Activated naive CD4-positive, alpha-beta T cell treated with anti-CD3 and anti-CD28 coated beads for 36 hours (primary cell): ENCODE measurements at regions not wholly inside any gene's neighbourhood (a gene's known extent, or its start where the extent isn't known, plus 50 kb on each side); places are given as distances from the start of the nearest gene placed in this dataset.
"Not testable (repeated sequence)": the region's sequence is repeated elsewhere in the genome, so short reads cannot be mapped to it uniquely, and the experiment has no call there.

ENCODE experiments used
- CTCF ChIA-PET: fragments of 350-600 bp; sonication (Branson Sonifier 250); formaldehyde crosslinking; loops from one replicate; lab custom pipeline; 2021; ENCODE audit warnings: antibody characterized with exemption; lab: Charles Lee
- DNase-seq: peaks from one replicate; pipeline ENCODE4 v3.0.0-alpha.2; 2020
- H3K27ac Mint-ChIP-seq: one replicate; pipeline ENCODE4 v1.8.0; 2021; ENCODE audit warnings: mild to moderate bottlenecking, mixed read lengths
- H3K27me3 Mint-ChIP-seq: one replicate; pipeline ENCODE4 v1.8.0; 2021; ENCODE audit warnings: low read depth, mixed read lengths
- H3K36me3 Mint-ChIP-seq: one replicate; pipeline ENCODE4 v1.8.0; 2021; ENCODE audit warnings: low read depth, mixed read lengths
- H3K4me1 Mint-ChIP-seq: one replicate; pipeline ENCODE4 v1.8.0; 2021; ENCODE audit warnings: low read depth, mixed read lengths
- H3K4me3 Mint-ChIP-seq: one replicate; pipeline ENCODE4 v1.8.0; 2021; ENCODE audit warnings: mild to moderate bottlenecking, moderate library complexity, mixed read lengths
- H3K9me3 Mint-ChIP-seq: one replicate; pipeline ENCODE4 v1.8.0; 2021; ENCODE audit warnings: mixed read lengths
- intact Hi-C: fragments of 100-400 bp; cut with micrococcal nuclease; formaldehyde crosslinking; loops from one replicate; pipeline ENCODE4 v1.15.1; 2023

DNA sequence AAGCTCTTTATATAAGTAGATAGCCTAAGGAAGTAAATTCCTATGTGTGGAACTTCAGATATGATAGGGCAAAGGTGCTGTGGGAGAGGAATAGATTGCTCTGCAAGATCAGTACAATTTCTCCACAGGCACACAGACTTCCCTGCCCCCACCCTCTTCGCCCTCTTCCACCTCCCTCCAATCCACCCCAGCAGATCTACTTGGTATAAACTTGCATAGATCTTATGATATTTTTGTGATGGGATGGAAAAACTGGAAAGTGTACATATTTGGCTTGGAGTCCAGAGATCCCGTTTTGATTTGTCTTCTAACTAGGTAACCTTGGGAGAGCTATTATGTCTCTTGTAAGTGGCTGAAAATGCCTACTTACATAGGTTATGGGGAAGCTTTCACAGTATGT, 586.3 kb upstream of the USP24 start:
- H3K27me3 Mint-ChIP-seq = peaks cover 7% of the 10 kb centered on the region
- no peaks in the 10 kb centered on the region for H3K4me1 Mint-ChIP-seq
- no peak overlapping the region for H3K27ac Mint-ChIP-seq
- no peak overlapping the region for H3K4me3 Mint-ChIP-seq
- no peak for DNase-seq
- intact Hi-C loops = no loop called here
- H3K9me3 Mint-ChIP-seq = peaks cover 6% of the 10 kb centered on the region
- H3K36me3 Mint-ChIP-seq = no peaks in the 10 kb centered on the region
- CTCF ChIA-PET = no interaction called here

DNA sequence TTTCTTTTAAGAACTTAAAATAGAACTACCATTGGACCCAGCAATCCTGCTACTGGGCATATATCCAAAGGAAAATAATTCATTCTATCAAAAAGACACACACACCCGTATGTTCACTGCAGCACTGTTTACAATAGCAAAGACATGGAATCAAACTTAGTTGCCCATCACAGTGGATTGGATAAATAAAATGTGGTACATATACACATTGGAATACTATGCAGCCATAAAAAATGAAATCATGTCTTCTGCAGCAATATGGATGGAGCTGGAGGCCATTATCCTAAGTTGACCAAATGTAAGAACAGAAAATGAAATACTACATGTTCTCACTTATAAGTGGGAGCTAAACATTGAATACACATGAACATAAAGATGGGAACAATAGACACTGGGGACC, 585.3 kb upstream of the USP24 start:
- Mint-ChIP-seq H3K4me3 (no peak overlapping the region), H3K36me3 (no peaks in the 10 kb centered on the region), H3K9me3 (peaks cover 6% of the 10 kb centered on the region), H3K27ac (no peak overlapping the region), H3K27me3 (peaks cover under 1% of the 10 kb centered on the region), H3K4me1 (no peaks in the 10 kb centered on the region)
- no peak for DNase-seq
- CTCF ChIA-PET = no interaction called here
- intact Hi-C loops = no loop called here

DNA sequence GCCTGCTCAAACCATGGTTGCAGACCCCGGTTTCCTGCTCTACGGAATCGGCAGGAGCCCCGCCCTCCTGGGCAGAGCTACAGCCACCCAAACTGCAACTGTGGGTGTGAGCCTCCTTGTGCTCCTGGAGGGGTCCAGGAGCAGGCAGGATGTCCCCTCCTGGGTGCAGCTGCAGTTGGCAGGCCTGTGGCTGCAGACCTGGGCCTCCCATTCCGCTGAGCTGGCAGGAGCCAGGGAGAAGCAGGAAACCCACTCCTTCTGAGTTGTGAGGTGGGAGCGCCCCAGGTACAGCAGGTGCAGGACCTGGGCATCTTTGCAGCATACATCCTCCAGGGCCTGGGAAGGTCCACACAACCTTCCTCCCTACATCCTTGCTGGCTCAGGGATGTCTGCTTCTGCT, 578.7 kb upstream of the USP24 start:
- Mint-ChIP-seq H3K27me3 (no peaks in the 10 kb centered on the region), H3K36me3 (no peaks in the 10 kb centered on the region), H3K4me1 (no peaks in the 10 kb centered on the region), H3K9me3 (peaks cover 2% of the 10 kb centered on the region), H3K4me3 (no peak overlapping the region), H3K27ac (no peak overlapping the region)
- DNase-seq = no peak
- CTCF ChIA-PET = no interaction called here
- intact Hi-C loops = no loop called here

DNA sequence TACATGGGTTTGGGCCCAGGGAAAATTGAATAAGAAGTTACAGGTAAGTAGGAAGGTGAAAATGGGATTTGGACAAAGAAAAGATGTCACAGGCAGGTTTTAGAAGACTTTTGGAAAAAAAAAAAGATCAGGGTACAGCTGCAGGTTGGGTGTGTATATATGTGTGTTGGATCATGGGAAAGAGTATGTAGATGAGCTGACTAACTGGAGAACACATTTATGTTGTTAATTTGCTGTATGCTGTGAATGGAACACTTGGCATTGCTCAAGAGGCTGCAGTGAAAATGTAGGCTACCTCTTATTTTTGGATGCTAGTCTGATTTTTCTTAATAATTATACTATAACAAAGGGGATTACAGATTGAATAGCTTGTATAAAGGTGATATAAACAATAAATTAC, 577.7 kb upstream of the USP24 start:
- Mint-ChIP-seq H3K36me3 (no peaks in the 10 kb centered on the region), H3K4me1 (no peaks in the 10 kb centered on the region), H3K4me3 (no peak overlapping the region), H3K27me3 (no peaks in the 10 kb centered on the region), H3K9me3 (peaks cover 2% of the 10 kb centered on the region), H3K27ac (no peak overlapping the region)
- CTCF ChIA-PET = no interaction called here
- DNase-seq = no peak
- intact Hi-C loops = no loop called here

DNA sequence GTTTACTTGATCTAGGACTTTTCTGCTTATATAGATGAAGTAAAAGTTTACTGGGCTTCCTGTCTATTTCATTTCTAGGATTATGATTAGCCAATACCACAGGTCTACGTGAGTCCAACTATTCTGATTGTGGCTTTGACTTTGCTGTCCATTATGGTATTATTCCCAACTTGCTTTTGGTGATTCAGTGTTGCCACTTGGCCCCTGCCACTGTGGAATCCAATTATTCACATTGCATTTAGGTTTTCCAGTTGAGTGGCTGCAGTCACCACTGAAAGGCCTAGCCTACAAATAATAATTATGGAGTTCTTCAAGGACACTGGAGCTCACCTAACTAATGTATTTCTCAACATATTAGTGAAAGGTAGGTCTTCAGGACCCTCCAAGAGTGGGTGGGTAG, 574.3 kb upstream of the USP24 start:
- Mint-ChIP-seq H3K27me3 (peaks cover 3% of the 10 kb centered on the region), H3K4me3 (no peak overlapping the region), H3K9me3 (peaks cover 2% of the 10 kb centered on the region), H3K4me1 (no peaks in the 10 kb centered on the region), H3K27ac (no peak overlapping the region), H3K36me3 (no peaks in the 10 kb centered on the region)
- CTCF ChIA-PET = no interaction called here
- no peak for DNase-seq
- intact Hi-C loops = no loop called here

DNA sequence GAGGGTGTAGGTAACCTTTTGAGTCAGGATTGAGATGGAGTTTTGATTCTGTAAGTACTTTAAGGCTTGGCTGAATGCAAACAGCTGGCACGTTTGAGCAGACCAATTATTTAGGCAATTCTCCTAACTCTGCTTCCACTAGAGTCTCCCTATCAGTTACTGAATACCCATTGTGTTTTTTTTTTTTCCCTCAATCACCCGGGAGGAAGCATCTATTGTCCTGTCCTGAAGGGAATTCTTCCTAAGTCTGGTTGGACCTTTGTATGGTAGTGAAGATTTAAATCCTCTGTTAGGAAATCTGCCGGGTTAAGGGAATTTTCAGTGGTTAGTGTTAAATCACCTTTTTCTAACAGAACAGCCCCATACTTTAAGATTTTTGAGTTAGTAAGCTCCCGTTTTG, 571.2 kb upstream of the USP24 start:
- H3K9me3 Mint-ChIP-seq = no peaks in the 10 kb centered on the region
- intact Hi-C loops = no loop called here
- H3K27ac Mint-ChIP-seq = no peak overlapping the region
- no peaks in the 10 kb centered on the region for H3K4me1 Mint-ChIP-seq
- H3K36me3 Mint-ChIP-seq = no peaks in the 10 kb centered on the region
- no peak overlapping the region for H3K4me3 Mint-ChIP-seq
- DNase-seq = no peak
- CTCF ChIA-PET = no interaction called here
- H3K27me3 Mint-ChIP-seq = peaks cover 3% of the 10 kb centered on the region

DNA sequence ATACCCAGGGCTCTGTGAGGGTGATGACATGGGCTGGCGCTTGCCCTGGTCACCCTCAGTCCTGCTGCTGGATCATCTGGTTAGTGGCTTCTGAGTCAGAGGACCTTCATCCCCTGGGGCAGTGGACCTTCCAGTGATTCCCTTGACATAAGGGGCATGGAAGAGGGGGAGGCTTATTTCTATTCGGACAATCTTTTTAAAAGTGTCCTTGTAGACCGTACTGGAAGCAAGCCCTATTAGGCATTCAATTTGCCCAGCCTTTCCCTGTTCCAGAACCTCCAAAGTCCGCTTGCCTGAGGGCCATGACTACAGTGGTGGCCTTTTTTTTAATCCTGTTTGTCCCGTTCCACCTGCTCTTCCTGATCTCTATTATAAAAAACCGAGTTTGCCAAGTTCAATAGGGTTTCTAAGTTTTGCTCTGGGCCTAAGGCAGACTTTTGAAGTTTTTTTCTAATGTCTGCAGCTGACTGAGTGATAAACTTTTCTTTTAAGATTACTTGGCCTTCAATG, 569.8 kb upstream of the USP24 start:
- CTCF ChIA-PET, H3K27ac Mint-ChIP-seq, H3K4me3 Mint-ChIP-seq, H3K4me1 Mint-ChIP-seq, intact Hi-C loops, H3K27me3 Mint-ChIP-seq, H3K36me3 Mint-ChIP-seq, H3K9me3 Mint-ChIP-seq, DNase-seq: not testable (repeated sequence)

DNA sequence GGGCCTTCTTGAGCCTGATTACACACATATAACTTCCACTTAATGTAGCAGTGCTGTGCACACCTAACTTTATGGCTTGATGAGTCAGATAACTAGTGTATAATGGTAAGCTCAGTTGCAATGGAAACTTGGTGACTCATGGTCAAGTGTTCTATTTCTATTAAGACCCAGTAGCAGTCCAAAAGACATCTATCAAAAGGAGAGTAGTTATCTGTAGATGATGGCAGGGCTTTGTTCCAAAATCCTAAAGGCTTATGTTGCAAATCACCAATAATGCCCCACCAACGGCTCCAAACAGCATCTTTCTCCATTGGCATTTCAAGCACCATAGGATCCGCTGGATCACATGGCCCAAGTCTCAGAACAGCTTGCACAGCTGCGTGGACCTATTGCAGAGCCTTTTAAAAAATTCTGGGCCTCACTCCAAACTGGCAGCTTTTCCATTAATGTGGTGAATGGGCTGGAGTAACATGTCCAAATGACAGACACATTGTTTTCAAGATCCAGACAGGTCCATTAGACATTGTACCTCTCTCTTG, 566.8 kb upstream of the USP24 start:
- no peaks in the 10 kb centered on the region for H3K4me1 Mint-ChIP-seq
- intact Hi-C loops = no loop called here
- CTCF ChIA-PET = no interaction called here
- no peaks in the 10 kb centered on the region for H3K9me3 Mint-ChIP-seq
- H3K36me3 Mint-ChIP-seq = no peaks in the 10 kb centered on the region
- no peak overlapping the region for H3K4me3 Mint-ChIP-seq
- peaks cover under 1% of the 10 kb centered on the region for H3K27me3 Mint-ChIP-seq
- DNase-seq = no peak
- H3K27ac Mint-ChIP-seq = no peak overlapping the region

DNA sequence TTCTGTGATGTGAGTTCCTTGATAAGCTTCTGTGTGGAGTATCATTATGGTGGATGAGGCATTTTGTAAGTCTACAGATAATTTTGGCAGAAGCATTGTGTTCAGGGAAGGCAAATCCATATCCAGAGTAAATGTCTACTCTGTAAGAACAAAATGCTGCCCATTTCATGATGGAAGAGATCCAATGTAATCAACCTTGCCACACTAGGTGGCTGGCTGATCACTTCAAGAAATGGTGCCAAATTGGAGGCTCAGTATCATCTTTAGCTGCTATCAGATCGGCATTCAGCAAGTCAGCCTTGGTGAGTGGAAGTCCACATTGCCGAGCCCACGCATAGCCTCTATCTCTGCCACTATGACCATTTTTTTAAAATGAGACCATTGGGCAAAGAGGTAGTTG, 565.8 kb upstream of the USP24 start:
- intact Hi-C loops = no loop called here
- no peak for DNase-seq
- Mint-ChIP-seq H3K4me3 (no peak overlapping the region), H3K36me3 (no peaks in the 10 kb centered on the region), H3K27ac (no peak overlapping the region), H3K27me3 (no peaks in the 10 kb centered on the region), H3K4me1 (no peaks in the 10 kb centered on the region), H3K9me3 (no peaks in the 10 kb centered on the region)
- CTCF ChIA-PET = no interaction called here

DNA sequence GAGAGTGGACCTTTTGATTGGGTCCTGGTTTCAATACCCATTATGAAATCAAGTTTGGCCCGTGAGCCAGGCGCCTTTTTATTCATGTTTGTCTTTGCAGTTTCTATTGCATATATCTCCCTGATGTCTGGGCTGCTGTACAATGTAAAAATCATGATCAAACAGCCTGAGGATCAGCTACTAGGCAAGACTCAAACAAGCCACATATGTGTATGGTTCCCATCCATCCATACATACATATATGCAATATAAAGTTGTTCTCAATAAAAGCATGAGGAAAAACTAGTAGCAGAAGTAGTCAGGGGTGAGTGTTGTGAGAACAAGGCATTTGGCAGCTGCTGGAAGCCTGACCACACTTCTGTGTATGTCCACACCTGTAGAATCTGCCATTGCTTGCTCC, 562.4 kb upstream of the USP24 start:
- no peaks in the 10 kb centered on the region for H3K9me3 Mint-ChIP-seq

DNA sequence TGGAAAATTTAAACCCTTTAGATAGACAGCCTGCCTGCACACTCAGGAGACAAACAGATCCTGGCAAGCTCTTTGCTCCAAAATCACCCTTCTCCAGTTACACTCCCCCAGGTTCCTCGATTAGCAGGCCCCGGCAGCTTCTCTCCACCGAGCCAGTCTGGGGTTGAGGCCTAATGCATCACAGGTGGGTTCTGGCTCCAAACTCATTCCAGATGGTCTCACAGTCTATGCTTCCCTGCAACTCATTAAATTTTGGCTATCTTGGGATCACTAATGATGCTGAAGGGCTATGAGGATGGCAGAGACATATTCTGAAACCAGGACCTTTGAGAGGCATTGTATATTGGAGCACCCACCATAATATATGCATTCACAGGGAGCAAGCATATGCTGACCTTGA, 559.8 kb upstream of the USP24 start:
- Mint-ChIP-seq H3K27me3 (no peaks in the 10 kb centered on the region), H3K27ac (no peak overlapping the region), H3K9me3 (no peaks in the 10 kb centered on the region), H3K4me1 (no peaks in the 10 kb centered on the region), H3K36me3 (no peaks in the 10 kb centered on the region), H3K4me3 (no peak overlapping the region)
- CTCF ChIA-PET = no interaction called here
- intact Hi-C loops = no loop called here
- no peak for DNase-seq

More for the DNA sequence above, 562.4 kb upstream of the USP24 start:
- intact Hi-C loops = no loop called here
- CTCF ChIA-PET = interaction anchor here (0.6 kb wide), 1 partner anchor 34 kb away, joined by 5 read pairs; no protein-coding TSS in a partner anchor
- no peak overlapping the region for H3K27ac Mint-ChIP-seq
- H3K4me3 Mint-ChIP-seq = no peak overlapping the region
- H3K4me1 Mint-ChIP-seq = no peaks in the 10 kb centered on the region
- no peaks in the 10 kb centered on the region for H3K36me3 Mint-ChIP-seq
- DNase-seq = no peak
- H3K27me3 Mint-ChIP-seq = no peaks in the 10 kb centered on the region

DNA sequence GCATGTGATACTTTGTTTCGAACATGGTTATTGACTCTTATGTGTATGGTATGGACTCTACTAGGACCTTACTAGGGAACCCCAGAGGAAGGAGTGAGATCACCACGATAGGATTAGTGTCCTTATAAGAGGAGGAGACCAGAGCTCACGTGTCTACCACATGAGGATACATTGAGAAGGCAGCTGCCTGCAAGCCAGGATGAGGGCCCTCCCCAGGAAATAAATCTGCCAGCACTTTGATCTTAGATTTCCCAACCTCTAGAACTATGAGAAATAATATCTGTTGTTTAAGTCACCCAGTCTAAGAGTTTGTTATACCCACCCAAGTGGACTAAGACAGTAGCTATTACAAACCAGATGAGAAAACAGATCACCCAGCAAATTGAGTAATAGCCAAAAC, 559.3 kb upstream of the USP24 start:
- no peaks in the 10 kb centered on the region for H3K4me1 Mint-ChIP-seq
- H3K9me3 Mint-ChIP-seq = no peaks in the 10 kb centered on the region
- no peaks in the 10 kb centered on the region for H3K36me3 Mint-ChIP-seq
- intact Hi-C loops = no loop called here
- no peak for DNase-seq
- CTCF ChIA-PET = no interaction called here
- H3K27ac Mint-ChIP-seq = no peak overlapping the region
- no peak overlapping the region for H3K4me3 Mint-ChIP-seq
- no peaks in the 10 kb centered on the region for H3K27me3 Mint-ChIP-seq

DNA sequence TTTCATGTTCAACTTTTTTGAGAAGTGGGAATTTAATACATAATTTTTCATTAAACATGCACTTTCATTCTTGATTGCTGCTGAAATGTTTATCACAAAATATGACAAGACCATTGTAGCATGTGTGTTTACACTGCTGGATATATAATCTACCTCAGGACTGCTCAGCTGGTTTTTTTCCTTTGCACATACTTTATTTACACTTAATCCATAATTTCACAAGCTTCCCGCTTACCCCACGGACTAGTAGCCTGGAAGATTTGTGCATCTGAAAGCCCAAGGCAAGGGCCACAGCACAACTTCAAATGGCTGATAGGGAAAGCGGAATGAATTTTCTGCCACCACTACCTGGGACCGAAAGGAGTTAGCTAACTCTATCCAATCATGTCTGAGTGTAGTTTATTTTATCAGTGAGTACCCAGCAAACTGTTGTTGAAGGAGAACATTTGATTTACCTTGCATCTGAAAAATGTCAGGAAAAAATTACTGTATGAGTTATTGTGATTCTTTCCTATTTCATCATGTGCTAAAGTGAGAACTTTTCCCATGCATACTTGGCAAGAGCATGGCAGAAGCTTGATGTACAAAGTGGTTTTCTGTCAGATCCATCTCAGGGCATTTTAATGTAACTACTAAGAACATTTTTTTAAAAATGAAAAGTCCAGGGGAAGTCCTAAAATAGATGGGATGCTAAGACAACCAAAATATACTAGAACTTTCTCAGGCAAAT, 558.2 kb upstream of the USP24 start:
- Mint-ChIP-seq H3K36me3 (no peaks in the 10 kb centered on the region), H3K27ac (no peak overlapping the region), H3K4me1 (no peaks in the 10 kb centered on the region), H3K27me3 (no peaks in the 10 kb centered on the region), H3K4me3 (no peak overlapping the region), H3K9me3 (no peaks in the 10 kb centered on the region)
- intact Hi-C loops = no loop called here
- DNase-seq = no peak
- CTCF ChIA-PET = no interaction called here
